HEK293 (cell line): ENCODE measurements at regions not wholly inside any gene's neighbourhood (a gene's known extent, or its start where the extent isn't known, plus 50 kb on each side); places are given as distances from the start of the nearest gene placed in this dataset.

Experiments
- BCL6B ChIP-seq: fragments of 450-650 bp; formaldehyde crosslinking; IDR thresholded peaks from 2 replicates; pipeline ENCODE4 v1.5.1; 2017; ENCODE audit warnings: missing biosample characterization, missing genetic modification characterization
- GLI4 ChIP-seq: fragments of 450-650 bp; formaldehyde crosslinking; IDR thresholded peaks from 2 replicates; pipeline ENCODE4 v1.5.1; 2016; ENCODE audit warnings: missing biosample characterization, missing genetic modification characterization
- HIC1 ChIP-seq: fragments of 450-650 bp; formaldehyde crosslinking; IDR thresholded peaks from 2 replicates; pipeline ENCODE4 v1.5.1; 2016; ENCODE audit warnings: missing biosample characterization, missing genetic modification characterization
- KLF16 ChIP-seq: fragments of 450-650 bp; formaldehyde crosslinking; IDR thresholded peaks from 2 replicates; pipeline ENCODE4 v1.5.1; 2017; ENCODE audit warnings: missing biosample characterization, missing genetic modification characterization
- KLF7 ChIP-seq: fragments of 450-650 bp; formaldehyde crosslinking; IDR thresholded peaks from 2 replicates; pipeline ENCODE4 v1.5.1; 2016; ENCODE audit warnings: missing biosample characterization, missing genetic modification characterization, borderline replicate concordance
- PRDM1 ChIP-seq: fragments of 450-650 bp; formaldehyde crosslinking; IDR thresholded peaks from 2 replicates; pipeline ENCODE4; 2016; ENCODE audit warnings: missing biosample characterization, missing genetic modification characterization
- SCRT2 ChIP-seq: fragments of 450-650 bp; formaldehyde crosslinking; IDR thresholded peaks from 2 replicates; pipeline ENCODE4 v1.5.1; 2016; ENCODE audit warnings: missing biosample characterization, missing genetic modification characterization
- TCF7L2 ChIP-seq: IDR thresholded peaks from 2 replicates; pipeline ENCODE4 v1.6.1; 2011; ENCODE audit warnings: low read depth, mild to moderate bottlenecking, inconsistent platforms, low read length, moderate library complexity, borderline replicate concordance
- WT1 ChIP-seq: fragments of 450-650 bp; formaldehyde crosslinking; IDR thresholded peaks from 2 replicates; pipeline ENCODE4 v1.5.1; 2016; ENCODE audit warnings: missing biosample characterization, missing genetic modification characterization
- ZBTB20 ChIP-seq: fragments of 450-650 bp; formaldehyde crosslinking; IDR thresholded peaks from 2 replicates; pipeline ENCODE4 v1.5.1; 2016; ENCODE audit warnings: missing biosample characterization, missing genetic modification characterization
- ZNF10 ChIP-seq: fragments of 450-650 bp; formaldehyde crosslinking; IDR thresholded peaks from 2 replicates; pipeline ENCODE4 v1.5.1; 2017; ENCODE audit warnings: missing biosample characterization, missing genetic modification characterization
- ZNF133 ChIP-seq: fragments of 450-650 bp; formaldehyde crosslinking; IDR thresholded peaks from 2 replicates; pipeline ENCODE4 v1.5.1; 2016; ENCODE audit warnings: missing biosample characterization, missing genetic modification characterization
- ZNF26 ChIP-seq: fragments of 450-650 bp; formaldehyde crosslinking; IDR thresholded peaks from 2 replicates; pipeline ENCODE4 v1.5.1; 2016; ENCODE audit warnings: missing biosample characterization, missing genetic modification characterization
- ZNF266 ChIP-seq: fragments of 450-650 bp; formaldehyde crosslinking; IDR thresholded peaks from 2 replicates; pipeline ENCODE4 v1.5.1; 2016; ENCODE audit warnings: missing biosample characterization, missing genetic modification characterization, low read depth
- ZNF280C ChIP-seq: fragments of 450-650 bp; formaldehyde crosslinking; IDR thresholded peaks from 2 replicates; pipeline ENCODE4 v1.5.1; 2016; ENCODE audit warnings: missing biosample characterization, missing genetic modification characterization
- ZNF311 ChIP-seq: fragments of 450-650 bp; formaldehyde crosslinking; IDR thresholded peaks from 2 replicates; pipeline ENCODE4 v1.5.1; 2017; ENCODE audit warnings: missing biosample characterization, missing genetic modification characterization, borderline replicate concordance
- ZNF335 ChIP-seq: fragments of 450-650 bp; formaldehyde crosslinking; conservative IDR thresholded peaks from 2 replicates; pipeline ENCODE4 v1.5.1; 2016; ENCODE audit warnings: missing biosample characterization, missing genetic modification characterization
- ZNF501 ChIP-seq: fragments of 450-650 bp; formaldehyde crosslinking; IDR thresholded peaks from 2 replicates; pipeline ENCODE4 v1.5.1; 2016; ENCODE audit warnings: missing biosample characterization, missing genetic modification characterization
- ZNF549 ChIP-seq: fragments of 450-650 bp; IDR thresholded peaks from 2 replicates; pipeline ENCODE4 v1.5.1; 2018; ENCODE audit warnings: missing biosample characterization, missing genetic modification characterization, mild to moderate bottlenecking, inconsistent platforms, moderate library complexity
- ZNF561 ChIP-seq: fragments of 450-650 bp; IDR thresholded peaks from 2 replicates; pipeline ENCODE4 v1.5.1; 2018; ENCODE audit warnings: missing biosample characterization, missing genetic modification characterization, borderline replicate concordance
- TF ChIP-seq, protein P1 (sequence below): fragments of 450-650 bp; formaldehyde crosslinking; IDR thresholded peaks from 2 replicates; pipeline ENCODE4 v1.5.1; 2016; ENCODE audit warnings: missing biosample characterization, missing genetic modification characterization, borderline replicate concordance
- TF ChIP-seq, protein P2 (sequence below): fragments of 450-650 bp; formaldehyde crosslinking; IDR thresholded peaks from 2 replicates; pipeline ENCODE4; 2016; ENCODE audit warnings: missing biosample characterization, missing genetic modification characterization
- TF ChIP-seq, protein P3 (sequence below): fragments of 450-650 bp; formaldehyde crosslinking; IDR thresholded peaks from 2 replicates; pipeline ENCODE4 v1.5.1; 2016; ENCODE audit warnings: missing biosample characterization, missing genetic modification characterization
- TF ChIP-seq, protein P4 (sequence below): fragments of 450-650 bp; formaldehyde crosslinking; IDR thresholded peaks from 2 replicates; pipeline ENCODE4 v1.5.1; 2016; ENCODE audit warnings: missing biosample characterization, missing genetic modification characterization

- TF ChIP-seq, protein P1, sequence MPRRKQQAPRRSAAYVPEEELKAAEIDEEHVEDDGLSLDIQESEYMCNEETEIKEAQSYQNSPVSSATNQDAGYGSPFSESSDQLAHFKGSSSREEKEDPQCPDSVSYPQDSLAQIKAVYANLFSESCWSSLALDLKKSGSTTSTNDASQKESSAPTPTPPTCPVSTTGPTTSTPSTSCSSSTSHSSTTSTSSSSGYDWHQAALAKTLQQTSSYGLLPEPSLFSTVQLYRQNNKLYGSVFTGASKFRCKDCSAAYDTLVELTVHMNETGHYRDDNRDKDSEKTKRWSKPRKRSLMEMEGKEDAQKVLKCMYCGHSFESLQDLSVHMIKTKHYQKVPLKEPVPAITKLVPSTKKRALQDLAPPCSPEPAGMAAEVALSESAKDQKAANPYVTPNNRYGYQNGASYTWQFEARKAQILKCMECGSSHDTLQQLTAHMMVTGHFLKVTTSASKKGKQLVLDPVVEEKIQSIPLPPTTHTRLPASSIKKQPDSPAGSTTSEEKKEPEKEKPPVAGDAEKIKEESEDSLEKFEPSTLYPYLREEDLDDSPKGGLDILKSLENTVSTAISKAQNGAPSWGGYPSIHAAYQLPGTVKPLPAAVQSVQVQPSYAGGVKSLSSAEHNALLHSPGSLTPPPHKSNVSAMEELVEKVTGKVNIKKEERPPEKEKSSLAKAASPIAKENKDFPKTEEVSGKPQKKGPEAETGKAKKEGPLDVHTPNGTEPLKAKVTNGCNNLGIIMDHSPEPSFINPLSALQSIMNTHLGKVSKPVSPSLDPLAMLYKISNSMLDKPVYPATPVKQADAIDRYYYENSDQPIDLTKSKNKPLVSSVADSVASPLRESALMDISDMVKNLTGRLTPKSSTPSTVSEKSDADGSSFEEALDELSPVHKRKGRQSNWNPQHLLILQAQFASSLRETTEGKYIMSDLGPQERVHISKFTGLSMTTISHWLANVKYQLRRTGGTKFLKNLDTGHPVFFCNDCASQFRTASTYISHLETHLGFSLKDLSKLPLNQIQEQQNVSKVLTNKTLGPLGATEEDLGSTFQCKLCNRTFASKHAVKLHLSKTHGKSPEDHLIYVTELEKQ = peak; percentile 85; the same call in 1 of the 2 replicates
- no peak for TF ChIP-seq ZNF280C (tag by site-specific recombination)
- TF ChIP-seq TCF7L2 = no peak; the same call in 1 of the 2 replicates
- peak; percentile 93 for TF ChIP-seq SCRT2
- no peak; the same call in 1 of the 2 replicates for TF ChIP-seq PRDM1 (tag by site-specific recombination)
- TF ChIP-seq, protein P2, sequence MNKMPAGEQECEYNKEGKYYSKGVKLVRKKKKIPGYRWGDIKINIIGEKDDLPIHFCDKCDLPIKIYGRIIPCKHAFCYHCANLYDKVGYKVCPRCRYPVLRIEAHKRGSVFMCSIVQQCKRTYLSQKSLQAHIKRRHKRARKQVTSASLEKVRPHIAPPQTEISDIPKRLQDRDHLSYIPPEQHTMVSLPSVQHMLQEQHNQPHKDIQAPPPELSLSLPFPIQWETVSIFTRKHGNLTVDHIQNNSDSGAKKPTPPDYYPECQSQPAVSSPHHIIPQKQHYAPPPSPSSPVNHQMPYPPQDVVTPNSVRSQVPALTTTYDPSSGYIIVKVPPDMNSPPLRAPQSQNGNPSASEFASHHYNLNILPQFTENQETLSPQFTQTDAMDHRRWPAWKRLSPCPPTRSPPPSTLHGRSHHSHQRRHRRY (tag by site-specific recombination) = no peak
- TF ChIP-seq, protein P3, sequence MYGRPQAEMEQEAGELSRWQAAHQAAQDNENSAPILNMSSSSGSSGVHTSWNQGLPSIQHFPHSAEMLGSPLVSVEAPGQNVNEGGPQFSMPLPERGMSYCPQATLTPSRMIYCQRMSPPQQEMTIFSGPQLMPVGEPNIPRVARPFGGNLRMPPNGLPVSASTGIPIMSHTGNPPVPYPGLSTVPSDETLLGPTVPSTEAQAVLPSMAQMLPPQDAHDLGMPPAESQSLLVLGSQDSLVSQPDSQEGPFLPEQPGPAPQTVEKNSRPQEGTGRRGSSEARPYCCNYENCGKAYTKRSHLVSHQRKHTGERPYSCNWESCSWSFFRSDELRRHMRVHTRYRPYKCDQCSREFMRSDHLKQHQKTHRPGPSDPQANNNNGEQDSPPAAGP (tag by site-specific recombination) = peak; percentile 81
- TF ChIP-seq ZBTB20 (tag by site-specific recombination) = 0 out of 2 replicates have a peak, but pooled peaks have one; percentile 16
- 0 out of 2 replicates have a peak, but pooled peaks have one; percentile 20 for TF ChIP-seq BCL6B
- peak; percentile 98 for TF ChIP-seq ZNF10 (tag by site-specific recombination)
- TF ChIP-seq, protein P4, sequence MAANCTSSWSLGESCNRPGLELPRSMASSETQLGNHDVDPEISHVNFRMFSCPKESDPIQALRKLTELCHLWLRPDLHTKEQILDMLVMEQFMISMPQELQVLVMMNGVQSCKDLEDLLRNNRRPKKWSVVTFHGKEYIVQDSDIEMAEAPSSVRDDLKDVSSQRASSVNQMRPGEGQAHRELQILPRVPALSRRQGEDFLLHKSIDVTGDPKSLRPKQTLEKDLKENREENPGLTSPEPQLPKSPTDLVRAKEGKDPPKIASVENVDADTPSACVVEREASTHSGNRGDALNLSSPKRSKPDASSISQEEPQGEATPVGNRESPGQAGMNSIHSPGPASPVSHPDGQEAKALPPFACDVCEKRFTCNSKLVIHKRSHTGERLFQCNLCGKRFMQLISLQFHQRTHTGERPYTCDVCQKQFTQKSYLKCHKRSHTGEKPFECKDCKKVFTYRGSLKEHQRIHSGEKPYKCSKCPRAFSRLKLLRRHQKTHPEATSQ = no peak
- TF ChIP-seq ZNF335 (tag by site-specific recombination) = no peak
- no peak for TF ChIP-seq ZNF266
- no peak for TF ChIP-seq KLF16 (tag by site-specific recombination)
- TF ChIP-seq ZNF26 (tag by site-specific recombination) = no peak
- TF ChIP-seq ZNF561 (tag by site-specific recombination) = no peak
- no peak for TF ChIP-seq HIC1 (tag by site-specific recombination)
- TF ChIP-seq ZNF501 = 0 out of 2 replicates have a peak, but pooled peaks have one; percentile 48
- TF ChIP-seq WT1 (tag by site-specific recombination) = peak; percentile 76
- no peak for TF ChIP-seq GLI4 (tag by site-specific recombination)
- no peak for TF ChIP-seq ZNF549 (tag by site-specific recombination)
- no peak for TF ChIP-seq ZNF311 (tag by site-specific recombination)
- TF ChIP-seq ZNF133 = no peak
- TF ChIP-seq KLF7 (tag by site-specific recombination) = no peak
These were observed 426.7 kb upstream of the SALL1 start (continued) for GRCh38 chr16:51577621-51578303.
